GM12878 (cell line): ENCODE measurements at regions not wholly inside any gene's neighbourhood (a gene's known extent, or its start where the extent isn't known, plus 50 kb on each side); places are given as distances from the start of the nearest gene placed in this dataset.

Experiments
- ATAC-seq: fragments of 200-7000 bp; cut with Tn5 transposase; 3 replicates; pipeline ENCODE4 v1.9.1; 2020; ENCODE audit warnings: mild to moderate bottlenecking, moderate library complexity
- BruUV-seq: library from RNA; stranded (reverse); fragments of 400-500 nt; replicated peaks from 2 replicates; lab custom pipeline; 2021; lab: Mats Ljungman, UMichigan
- CTCF ChIA-PET: fragments of 300-600 bp; sonication (Branson Sonifier 250); formaldehyde crosslinking; extraction: SDS; loops from one replicate; lab custom pipeline; 2021; ENCODE audit warnings: inconsistent platforms; lab: Yijun Ruan, JAX
- POLR2A ChIA-PET: fragments of 350-600 bp; formaldehyde crosslinking; extraction: SDS; loops from one replicate; lab custom pipeline; 2021; ENCODE audit warnings: inconsistent platforms; lab: Charles Lee
- RAD21 ChIA-PET: fragments of 300-600 bp; sonication (Branson Sonifier 250); formaldehyde crosslinking; loops from one replicate; lab custom pipeline; 2023; ENCODE audit warnings: antibody characterized with exemption; ENCODE audit not compliant: unreplicated experiment; lab: Charles Lee
- SMC1A ChIA-PET: fragments of 300-600 bp; sonication (Branson Sonifier 250); formaldehyde crosslinking; loops from one replicate; lab custom pipeline; 2023; ENCODE audit not compliant: unreplicated experiment, uncharacterized antibody; lab: Charles Lee
- DNase-seq: peaks from one replicate; pipeline ENCODE4 v3.0.0-alpha.2; 2011; ENCODE audit warnings: low read depth, low spot score
- FAIRE-seq: peaks from 3 replicates; lab custom pipeline; 2011; peaks lifted over from hg19 to GRCh38; lab: Jason Lieb, UNC
- H2AFZ ChIP-seq: 2 replicates; pipeline ENCODE4 v1.6.0; 2011; ENCODE audit warnings: low read depth, low read length, control low read depth; ENCODE audit not compliant: control insufficient read depth
- H3K27ac ChIP-seq: 2 replicates; pipeline ENCODE4 v1.5.1; 2011; ENCODE audit warnings: control low read depth; ENCODE audit not compliant: control insufficient read depth, insufficient read depth
- H3K27me3 ChIP-seq, 2 experiments: replicated peaks in 1 of 2; 2 replicates each; pipeline versions ENCODE4 v1.6.0 to v1.6.1; 2011; ENCODE audit warnings: low read length in 1 of 2; ENCODE audit not compliant: control insufficient read depth in 2 of 2, insufficient read depth in 2 of 2
- H3K36me3 ChIP-seq, 2 experiments: 2 replicates each; pipeline ENCODE4 v1.5.1; 2011; ENCODE audit warnings: low read length in 1 of 2; ENCODE audit not compliant: control insufficient read depth in 2 of 2, insufficient read depth in 2 of 2
- H3K4me1 ChIP-seq: 2 replicates; pipeline ENCODE4 v1.6.1; 2011; ENCODE audit warnings: mild to moderate bottlenecking, low read length, moderate library complexity, mixed read lengths; ENCODE audit not compliant: control insufficient read depth, insufficient read depth
- H3K4me2 ChIP-seq: 2 replicates; pipeline ENCODE4 v1.6.0; 2011; ENCODE audit warnings: control low read depth; ENCODE audit not compliant: control insufficient read depth, insufficient read depth
- H3K4me3 ChIP-seq: fragments of 200-600 bp; sonication (generic); 2 replicates; pipeline ENCODE4 v1.5.1; 2016
- H3K79me2 ChIP-seq: 2 replicates; pipeline ENCODE4 v1.6.0; 2011; ENCODE audit warnings: low read length; ENCODE audit not compliant: control insufficient read depth, insufficient read depth
- H3K9ac ChIP-seq: 2 replicates; pipeline ENCODE4 v1.8.0; 2011; ENCODE audit warnings: low read length, control low read depth, mixed read lengths; ENCODE audit not compliant: control insufficient read depth, insufficient read depth
- H3K9me3 ChIP-seq: replicated peaks from 3 replicates; pipeline ENCODE4 v1.5.1; 2011; ENCODE audit warnings: mild to moderate bottlenecking, low read length; ENCODE audit not compliant: control insufficient read depth, insufficient read depth
- H4K20me1 ChIP-seq: 2 replicates; pipeline ENCODE4 v1.6.0; 2011; ENCODE audit not compliant: control insufficient read depth, insufficient read depth
- ATF7 ChIP-seq: fragments of 450-650 bp; IDR thresholded peaks from 2 replicates; pipeline ENCODE4 v1.6.1; 2016; ENCODE audit warnings: low read depth, mild to moderate bottlenecking
- BCL3 ChIP-seq: IDR thresholded peaks from 2 replicates; pipeline ENCODE4 v1.6.1; 2011; ENCODE audit warnings: borderline replicate concordance, low read depth, mild to moderate bottlenecking, moderate library complexity, low read length; ENCODE audit not compliant: insufficient read depth, poor library complexity, severe bottlenecking
- BHLHE40 ChIP-seq, 2 experiments: fragments of 450-650 bp in 1 of 2; IDR thresholded peaks; 2 replicates each; pipeline ENCODE4 v1.6.1; 2011 to 2017; ENCODE audit warnings: low read depth in 2 of 2, borderline replicate concordance in 1 of 2, improper control_type of control experiment in 1 of 2, low read length in 1 of 2, mild to moderate bottlenecking in 1 of 2
- RB1 ChIP-seq: fragments of 450-650 bp; formaldehyde crosslinking; IDR thresholded peaks from 2 replicates; pipeline ENCODE4 v1.6.1; 2017; ENCODE audit warnings: mild to moderate bottlenecking, borderline replicate concordance
- SMAD5 ChIP-seq: IDR thresholded peaks from 2 replicates; pipeline ENCODE4 v1.6.1; 2016; ENCODE audit warnings: antibody characterized with exemption, low read depth
- SPI1 ChIP-seq: IDR thresholded peaks from 2 replicates; pipeline ENCODE4 v1.6.1; 2011; ENCODE audit warnings: low read depth, mild to moderate bottlenecking, low read length, moderate library complexity, borderline replicate concordance; ENCODE audit not compliant: insufficient read depth
- ZBTB11 ChIP-seq: fragments of 450-650 bp; formaldehyde crosslinking; IDR thresholded peaks from 2 replicates; pipeline ENCODE4 v1.5.0; 2022; ENCODE audit warnings: mild to moderate bottlenecking, missing genetic modification characterization
- ZBTB33 ChIP-seq: fragments of 450-650 bp; IDR thresholded peaks from 2 replicates; pipeline ENCODE4 v1.6.1; 2017; ENCODE audit warnings: mild to moderate bottlenecking
- WGBS: methylation state at CpG from one replicate; pipeline ENCODE4 v1.1.6; 2016; ENCODE audit warnings: low lambda C conversion rate; ENCODE audit not compliant: insufficient replicate concordance, insufficient coverage; ENCODE audit errors: missing lambda C conversion rate; 5-methylcytosine and 5-hydroxymethylcytosine counted together
- in situ Hi-C: fragments of 300-500 bp; cut with MboI; formaldehyde crosslinking; loops from 9 replicates; pipeline ENCODE4 v1.14.3; 2018; ENCODE audit warnings: mixed read lengths
- intact Hi-C: fragments of 100-400 bp; cut with micrococcal nuclease; formaldehyde crosslinking; loops from one replicate; pipeline ENCODE4 v1.14.2; 2022; ENCODE audit not compliant: unreplicated experiment

DNA sequence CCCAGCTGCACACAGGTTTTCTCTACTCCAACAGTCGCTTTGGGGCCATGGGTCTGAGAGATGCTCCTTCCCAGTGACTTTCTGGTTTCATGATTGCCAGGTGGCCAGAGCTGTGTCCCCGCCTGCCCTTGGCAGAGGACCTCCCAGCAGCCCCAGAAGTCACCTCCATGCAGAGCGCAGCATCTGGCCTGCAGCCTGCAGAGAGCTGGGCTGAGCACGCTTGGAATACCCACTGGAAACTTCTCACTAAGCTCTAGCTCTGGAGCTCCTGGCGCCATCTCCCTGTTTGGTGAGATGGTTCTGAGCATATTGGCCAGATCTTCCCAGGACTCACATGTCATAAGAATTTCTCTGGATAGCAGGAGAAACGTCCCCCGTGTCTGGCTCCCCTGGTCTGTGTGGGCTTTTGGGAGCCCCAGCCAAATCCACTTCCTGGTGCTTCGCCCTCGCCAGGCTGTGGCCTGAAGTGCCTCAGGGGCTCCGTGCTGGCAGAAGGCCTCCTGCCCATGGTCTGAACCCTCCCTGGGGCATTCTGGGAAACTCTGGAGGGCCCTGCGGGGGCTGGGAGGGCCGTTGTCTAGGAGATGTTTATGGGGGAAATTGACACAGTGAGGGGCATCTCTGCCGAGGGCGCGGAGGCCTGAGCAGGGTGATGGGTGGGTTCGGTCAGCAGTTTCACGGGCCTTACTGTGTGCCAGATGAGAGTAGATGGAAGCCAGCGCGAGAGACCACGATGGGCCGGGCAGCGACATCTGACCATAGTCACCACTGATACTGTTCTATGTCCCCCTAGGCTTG is 73.2 kb upstream of the CIBAR2 start:
- H3K27me3 ChIP-seq = no peaks in the 10 kb centered on the region
- FAIRE-seq = no peak
- intact Hi-C loops = no loop called here
- in situ Hi-C loops = no loop called here
- H2AFZ ChIP-seq = no peak overlapping the region
- no peak overlapping the region for H3K9ac ChIP-seq
- no peaks in the 10 kb centered on the region for H3K4me1 ChIP-seq
- ChIA-PET CTCF (interaction anchor here (0.9 to 2.2 kb wide), 4 partner anchors 14 to 67 kb away, joined by 3 to 5 read pairs (median 4); no protein-coding TSS in a partner anchor), SMC1A (no interaction called here), RAD21 (no interaction called here), POLR2A (no interaction called here)
- WGBS = 70% methylated on average over 22 of the region's 22 CpGs
- H3K9me3 ChIP-seq = peaks cover 5% of the 10 kb centered on the region; the same call in 1 of the 3 replicates
- no peak overlapping the region for H3K4me3 ChIP-seq
- H3K36me3 ChIP-seq = peaks cover 0 to 1% of the 10 kb centered on the region in 2 experiments; a peak in 1 of 4 replicates
- no peak overlapping the region for H3K27ac ChIP-seq
- TF ChIP-seq ZBTB11 (no peak), SPI1 (no peak), RB1 (no peak), ATF7 (no peak), SMAD5 (no peak), ZBTB33 (no peak), BHLHE40 (IDR thresholded peaks at IDR 0.05; ENCODE audit: borderline replicate concordance in 1 of 2, low read depth in 2 of 2, low read length in 1 of 2) (no peak), BCL3 (no peak)
- no peak overlapping the region for H3K4me2 ChIP-seq
- no TSS peak for BruUV-seq
- DNase-seq = no peak
- no peak for ATAC-seq
- no peaks in the 10 kb centered on the region for H4K20me1 ChIP-seq
- no peaks in the 10 kb centered on the region for H3K79me2 ChIP-seq
